GM18499 (cell line): ENCODE measurements at regions not wholly inside any gene's neighbourhood (a gene's known extent, or its start where the extent isn't known, plus 50 kb on each side); places are given as distances from the start of the nearest gene placed in this dataset.

ENCODE experiments used
- ATAC-seq: cut with Tn5 transposase; IDR thresholded peaks from one replicate; pipeline ENCODE4 v1.9.1; 2021; ENCODE audit warnings: moderate number of reproducible peaks; ENCODE audit not compliant: insufficient read depth, unreplicated experiment

GRCh38 chr16:86365513-86366273, 144.6 kb upstream of the FOXF1 start:
- no peak for ATAC-seq

DNA sequence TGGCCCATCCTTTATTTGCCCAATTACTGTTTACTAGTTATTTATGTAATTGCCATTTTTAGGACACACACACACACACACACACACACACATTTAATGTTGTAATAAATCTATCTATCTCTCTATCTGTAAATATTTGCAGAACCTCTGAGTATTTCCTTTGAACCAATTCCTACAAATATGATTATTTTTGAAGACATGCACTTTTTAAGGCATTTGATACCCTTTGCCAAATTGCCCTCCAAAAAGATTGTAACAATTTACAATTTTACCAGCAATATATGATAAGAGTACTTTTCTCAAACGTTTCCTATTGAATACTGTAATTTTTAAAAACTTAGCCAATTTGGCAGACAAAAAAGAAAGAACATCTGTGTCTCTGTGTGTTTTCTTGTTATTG, 143.8 kb upstream of the FOXF1 start:
- no peak for ATAC-seq

- no peak for ATAC-seq
These were observed 142.8 kb upstream of the FOXF1 start for GRCh38 chr16:86367291-86368072.

DNA sequence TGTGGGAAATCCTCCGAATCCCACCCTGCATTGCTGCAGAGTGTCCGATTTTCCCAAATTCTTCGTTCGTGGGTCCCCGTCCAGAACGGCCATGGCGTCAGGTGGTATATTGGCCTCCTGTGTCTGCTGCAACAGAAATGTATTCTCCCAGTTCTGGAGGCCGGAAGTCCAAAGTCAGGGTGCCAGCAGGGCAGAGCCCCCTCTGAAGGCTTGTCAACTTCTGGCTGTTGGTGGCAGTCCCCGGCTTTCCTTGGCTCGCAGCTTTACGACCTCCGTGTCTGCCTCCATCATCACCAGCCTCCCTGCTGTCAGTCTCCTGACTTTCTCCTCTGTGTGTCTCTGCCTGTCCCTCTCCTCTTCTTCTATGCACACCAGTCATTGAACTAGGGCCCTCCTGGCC, 142.1 kb upstream of the FOXF1 start:
- ATAC-seq = no peak

DNA sequence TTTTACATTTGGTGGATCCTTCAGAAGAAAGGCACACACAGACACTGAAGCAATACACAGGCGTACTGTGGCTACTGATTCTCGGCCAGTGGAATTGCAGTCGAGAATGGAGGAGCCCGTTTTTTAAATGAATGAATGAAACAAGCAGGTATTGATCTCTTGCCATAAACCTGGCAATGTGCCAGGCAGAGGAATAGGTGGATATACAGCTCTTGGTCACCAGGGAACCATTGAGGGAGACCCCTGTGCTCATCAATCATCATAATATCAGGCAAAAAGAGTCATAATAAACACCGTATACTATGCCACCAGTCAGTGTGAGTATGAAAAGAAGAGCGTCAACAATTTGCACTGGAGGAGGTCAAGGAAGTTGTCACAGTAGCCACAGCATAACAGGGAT, 140.3 kb upstream of the FOXF1 start:
- no peak for ATAC-seq

- ATAC-seq = no peak
These were observed 139.1 kb upstream of the FOXF1 start for GRCh38 chr16:86371083-86371803.

DNA sequence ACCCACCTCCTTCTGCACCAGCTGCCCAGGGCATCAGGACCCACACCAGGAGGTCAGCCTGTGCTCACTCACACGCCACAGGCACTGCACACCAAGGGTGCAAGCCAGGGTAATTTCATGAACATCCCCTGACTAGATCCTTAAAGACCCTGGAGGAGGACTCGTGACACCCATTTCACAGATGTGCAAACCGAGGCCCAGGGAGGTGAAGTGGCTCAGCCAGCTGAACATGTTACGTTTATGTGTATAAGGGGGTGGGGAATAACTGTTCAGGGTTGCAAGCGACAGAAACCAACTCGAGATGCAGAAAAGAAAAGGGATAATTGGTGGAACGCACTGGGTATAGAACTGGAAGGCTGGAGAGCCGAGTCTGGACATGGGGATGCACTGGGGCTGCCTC, 138.1 kb upstream of the FOXF1 start:
- no peak for ATAC-seq

DNA sequence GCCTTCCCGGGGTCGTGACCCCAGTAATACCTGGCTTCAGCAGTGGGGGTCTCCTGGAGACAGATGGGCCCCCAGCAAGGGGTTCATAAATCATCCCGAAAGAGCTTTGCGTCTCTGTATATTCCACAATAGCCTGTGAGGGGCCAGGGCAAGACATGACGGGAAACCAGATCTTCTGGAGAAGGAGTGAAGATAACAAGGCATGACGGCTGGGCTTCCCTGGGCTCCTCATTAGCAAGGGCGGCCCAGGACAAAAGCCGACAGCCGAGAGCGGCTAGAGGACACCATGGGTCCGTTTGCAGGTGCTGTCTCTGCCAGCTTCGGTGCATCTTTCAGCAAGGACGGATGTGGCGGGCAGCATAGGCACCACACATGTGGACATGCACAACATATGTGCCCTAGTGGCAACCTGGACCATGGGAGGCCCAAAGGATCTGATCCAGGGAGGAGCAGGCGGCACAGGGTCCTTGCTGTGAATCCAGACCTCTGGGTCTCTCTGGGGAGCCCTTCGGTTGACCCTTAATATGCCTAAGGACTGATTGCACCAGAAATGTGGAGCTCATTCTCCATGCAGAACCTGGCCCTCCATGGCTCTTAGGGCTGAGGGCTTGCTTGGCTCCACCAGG, 136.9 kb upstream of the FOXF1 start:
- no peak for ATAC-seq

- no peak for ATAC-seq
These were observed 135.7 kb upstream of the FOXF1 start for GRCh38 chr16:86374603-86375130.

GRCh38 chr16:86375364-86375763, 135.0 kb upstream of the FOXF1 start:
- no peak for ATAC-seq

- ATAC-seq = no peak
These were observed 134.5 kb upstream of the FOXF1 start for GRCh38 chr16:86375851-86376250.

DNA sequence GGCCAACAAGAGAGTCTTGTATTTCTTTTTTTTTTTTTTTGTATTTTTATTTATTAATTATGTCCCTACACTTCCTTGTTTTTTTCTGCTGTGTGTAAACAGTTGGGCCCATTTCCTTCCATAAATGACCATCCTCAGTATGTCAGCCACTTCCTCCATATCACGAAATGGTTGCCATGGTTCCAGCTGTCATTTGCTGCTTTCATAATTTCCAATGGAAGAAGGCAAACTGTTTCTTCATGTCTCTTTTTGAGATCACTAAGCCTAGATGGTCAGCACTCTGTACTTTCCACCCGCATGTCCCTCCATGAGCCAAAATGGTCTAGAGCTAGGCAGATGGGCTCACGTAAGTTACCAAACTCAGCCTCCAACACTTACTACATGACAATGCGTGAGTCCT, 133.5 kb upstream of the FOXF1 start:
- no peak for ATAC-seq

- no peak for ATAC-seq
These were observed 132.9 kb upstream of the FOXF1 start for GRCh38 chr16:86377251-86378022.

- no peak for ATAC-seq
These were observed 132.2 kb upstream of the FOXF1 start for GRCh38 chr16:86378128-86378527.

- no peak for ATAC-seq
These were observed 131.4 kb upstream of the FOXF1 start for GRCh38 chr16:86378831-86379504.

- ATAC-seq = no peak
These were observed 130.9 kb upstream of the FOXF1 start for GRCh38 chr16:86379505-86379846.

DNA sequence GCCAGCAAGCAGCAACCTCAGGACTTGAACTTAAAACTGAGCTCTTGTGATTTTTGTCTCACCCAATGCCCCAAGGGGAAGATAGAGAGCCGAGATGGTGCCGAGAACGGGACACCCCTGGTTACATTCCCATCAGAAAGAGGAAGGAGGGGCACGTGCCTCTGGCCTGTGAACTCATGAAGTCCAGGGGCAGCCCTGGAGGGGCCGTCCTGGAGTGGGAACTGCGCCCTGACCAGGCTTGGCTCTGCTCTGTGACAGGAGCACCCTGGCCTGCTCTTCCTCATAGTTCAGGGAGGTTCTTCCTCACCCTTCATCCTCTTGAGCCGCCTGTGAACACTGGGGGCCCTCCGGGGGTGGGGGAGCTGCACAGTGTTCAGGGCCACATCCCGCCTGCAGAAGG, 130.3 kb upstream of the FOXF1 start:
- no peak for ATAC-seq

- no peak for ATAC-seq
These were observed 128.8 kb upstream of the FOXF1 start for GRCh38 chr16:86381491-86381890.

DNA sequence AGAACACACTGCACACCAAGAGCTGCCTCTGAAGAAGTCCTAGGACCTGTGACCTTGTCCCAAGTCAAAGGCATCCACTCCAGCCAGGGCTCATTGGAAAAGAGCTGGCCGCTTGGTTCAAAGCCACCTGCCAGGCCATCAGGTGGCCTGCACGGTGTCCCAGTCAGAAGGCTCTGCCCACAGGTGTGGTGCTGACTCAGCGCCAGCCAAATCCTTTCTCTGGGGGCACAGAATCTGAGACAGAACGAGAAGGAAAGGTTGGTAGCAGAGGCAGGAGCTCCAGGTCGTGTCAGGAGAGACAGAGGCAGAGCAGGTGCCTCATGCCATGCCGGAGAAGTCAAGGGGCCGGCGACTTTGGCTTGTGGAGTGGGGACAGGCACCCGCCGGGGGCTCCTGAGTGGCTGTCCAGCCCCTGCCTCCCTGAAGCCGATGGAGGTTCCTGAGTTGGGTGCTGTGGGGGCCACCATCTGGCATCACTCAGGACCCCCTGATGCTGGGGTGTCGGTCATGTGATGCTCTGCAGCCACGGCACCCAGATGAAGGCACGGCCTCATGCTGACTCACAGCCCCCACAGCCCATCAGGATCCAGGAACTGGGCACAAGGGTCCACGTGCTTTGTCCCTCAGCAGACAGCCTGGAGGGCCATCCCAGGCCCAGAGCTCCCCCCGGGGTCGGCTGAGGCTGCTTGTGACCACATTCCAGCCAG, 128.1 kb upstream of the FOXF1 start:
- no peak for ATAC-seq
